ENCODE measurements at regions not wholly inside any gene's neighbourhood (a gene's known extent, or its start where the extent isn't known, plus 50 kb on each side); places are given as distances from the start of the nearest gene placed in this dataset.

DNA sequence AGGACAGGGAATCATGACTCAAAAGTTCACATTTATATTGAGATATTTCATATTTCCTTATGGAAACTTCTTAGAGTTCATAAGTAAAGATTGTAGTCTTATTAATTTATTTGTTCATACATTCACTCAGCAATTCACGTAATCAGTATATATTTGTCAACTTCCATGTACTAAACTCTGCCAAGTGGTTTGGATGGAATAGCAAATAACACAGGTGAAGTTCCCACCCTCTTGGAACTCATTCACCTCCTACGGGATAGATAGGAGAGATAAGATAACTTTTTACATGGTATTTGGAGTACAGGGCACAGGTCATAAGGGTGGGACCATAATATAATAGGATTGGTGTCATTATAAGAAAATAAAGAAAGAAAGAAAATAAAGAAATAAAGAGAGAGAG is 234.0 kb downstream of the CDC14C start:
- TF ChIP-seq POLR2AphosphoS5 (IDR thresholded peaks at IDR 0.05; ENCODE audit: borderline replicate concordance, low read depth, low read length) (no peak), EZH2 (IDR thresholded peaks at IDR 0.05) (no peak)
